ENCODE measurements at regions not wholly inside any gene's neighbourhood (a gene's known extent, or its start where the extent isn't known, plus 50 kb on each side); places are given as distances from the start of the nearest gene placed in this dataset.

- TF ChIP-seq GATA2 (IDR thresholded peaks at IDR 0.05; ENCODE audit: low read depth, low read length) = no peak
- TF ChIP-seq GATA3 (IDR thresholded peaks at IDR 0.05; ENCODE audit: low read depth, low read length) = no peak
Measured at GRCh38 chr10:85537561-85537960, 829.0 kb downstream of the GRID1 start.
